ENCODE measurements at regions not wholly inside any gene's neighbourhood (a gene's known extent, or its start where the extent isn't known, plus 50 kb on each side); places are given as distances from the start of the nearest gene placed in this dataset.

DNA sequence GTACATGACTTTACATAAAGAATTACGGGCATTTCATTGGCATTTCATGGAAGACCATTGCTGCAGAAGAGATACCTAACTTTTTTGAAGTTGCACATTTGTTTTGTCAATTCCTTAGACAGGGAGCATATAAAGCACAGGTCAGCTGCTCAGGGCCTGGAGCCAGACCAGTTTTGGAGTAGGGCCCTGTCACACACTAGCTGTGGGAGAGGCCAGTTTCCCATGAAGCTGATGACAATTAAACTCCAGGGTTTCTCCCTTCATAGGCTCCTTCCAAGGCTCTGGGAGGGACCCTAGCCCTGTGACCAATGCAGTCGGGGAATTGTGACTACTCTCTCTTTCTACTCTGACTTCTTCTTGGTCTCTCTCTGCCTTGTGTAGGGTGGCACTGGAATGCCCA, 107.3 kb upstream of the SELENOK start:
- Histone ChIP-seq H3K27me3 (ENCODE audit: control insufficient read depth, insufficient read depth, low read length) (no peaks in the 10 kb centered on the region), H3K36me3 (ENCODE audit: control insufficient read depth, insufficient read depth, low read length) (no peaks in the 10 kb centered on the region), H3K27ac (ENCODE audit: insufficient read depth, low read length, poor library complexity, severe bottlenecking) (no peak overlapping the region), H3K4me3 (ENCODE audit: low read depth, low read length) (no peak overlapping the region), H3K4me1 (ENCODE audit: control insufficient read depth, insufficient read depth, low read length, poor library complexity, severe bottlenecking) (no peaks in the 10 kb centered on the region), H3K9me3 (ENCODE audit: control insufficient read depth in 2 of 2, low read length in 2 of 2) (no peaks in the 10 kb centered on the region)
- Mint-ChIP-seq H3K27ac (no peak overlapping the region), H3K4me3 (no peak overlapping the region), H3K4me1 (peaks cover 0 to 2% (median 0%) of the 10 kb centered on the region in 4 donors), H3K27me3 (peaks cover 12% of the 10 kb centered on the region), H3K36me3 (no peaks in the 10 kb centered on the region), H3K9me3 (no peaks in the 10 kb centered on the region)
- DNase-seq (no peak), ATAC-seq (ENCODE audit: low read depth in 2 of 2) (no peak)

DNA sequence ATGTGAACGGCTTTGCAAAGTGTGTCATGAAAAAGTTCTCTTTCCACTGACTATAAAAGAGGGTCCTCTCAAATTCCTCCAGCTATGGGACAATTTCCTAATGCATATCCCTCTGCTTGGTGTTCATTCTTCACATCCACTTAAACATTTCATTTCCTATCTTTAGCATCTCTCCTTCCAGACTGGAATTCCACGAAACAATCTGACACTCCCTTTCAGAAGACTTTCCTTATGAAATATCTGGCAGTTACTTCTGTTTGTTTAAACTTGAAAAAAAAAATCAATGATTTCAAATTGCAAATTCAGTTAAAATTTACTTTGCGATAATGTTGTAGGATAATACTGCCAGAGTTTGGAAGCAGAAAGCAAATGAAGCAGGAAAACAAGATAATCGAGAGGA, 105.8 kb upstream of the SELENOK start:
- Mint-ChIP-seq H3K36me3 (no peaks in the 10 kb centered on the region), H3K4me1 (peaks cover 0 to under 1% (median 0%) of the 10 kb centered on the region in 4 donors), H3K27ac (no peak overlapping the region), H3K4me3 (no peak overlapping the region), H3K9me3 (peaks cover 0 to 2% (median 0%) of the 10 kb centered on the region in 7 donors), H3K27me3 (peaks cover 12% of the 10 kb centered on the region)
- no peak for ATAC-seq (ENCODE audit: low read depth in 2 of 2)
- no peak for DNase-seq
- Histone ChIP-seq H3K4me1 (ENCODE audit: control insufficient read depth, insufficient read depth, low read length, poor library complexity, severe bottlenecking) (no peaks in the 10 kb centered on the region), H3K27me3 (ENCODE audit: control insufficient read depth, insufficient read depth, low read length) (no peaks in the 10 kb centered on the region), H3K36me3 (ENCODE audit: control insufficient read depth, insufficient read depth, low read length) (no peaks in the 10 kb centered on the region), H3K9me3 (ENCODE audit: control insufficient read depth in 2 of 2, low read length in 2 of 2) (no peaks in the 10 kb centered on the region), H3K27ac (ENCODE audit: insufficient read depth, low read length, poor library complexity, severe bottlenecking) (no peak overlapping the region), H3K4me3 (ENCODE audit: low read depth, low read length) (no peak overlapping the region)

DNA sequence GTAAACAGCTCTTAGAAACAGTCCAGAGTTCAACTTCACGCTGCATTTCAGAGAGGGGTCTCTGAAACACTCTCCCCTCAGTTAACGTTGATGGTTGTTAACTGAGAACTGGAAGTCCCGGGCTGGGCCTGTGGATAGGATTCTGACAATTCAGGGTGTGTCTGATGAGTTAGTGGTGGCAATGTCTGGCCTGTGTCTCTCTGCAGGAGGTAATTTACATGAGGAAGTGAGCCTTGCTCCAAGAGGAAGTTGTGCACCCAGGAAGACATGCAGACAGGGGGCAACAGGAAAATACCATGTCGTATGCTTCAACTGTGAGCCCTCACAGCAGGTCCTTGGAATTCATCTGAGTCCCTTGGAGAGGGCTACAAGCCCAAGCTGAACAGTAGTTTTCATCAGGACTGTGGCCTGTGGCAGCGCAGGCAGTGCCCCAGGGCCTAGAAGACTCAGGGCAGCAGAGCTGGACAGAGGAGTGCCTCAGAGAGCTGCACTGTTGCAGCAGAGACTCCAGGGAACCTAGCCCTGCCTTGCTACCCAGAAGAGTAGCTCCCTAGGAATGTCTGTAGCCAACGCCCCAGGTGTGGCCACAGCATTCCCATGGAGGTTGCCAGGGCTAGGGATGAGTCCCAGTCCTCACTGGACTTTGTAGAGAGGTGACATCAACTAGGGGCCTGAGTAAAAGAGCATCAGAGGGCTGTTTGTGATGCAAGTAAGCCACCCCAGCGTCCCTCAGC, 104.6 kb upstream of the SELENOK start:
- Mint-ChIP-seq H3K9me3 (peaks cover 0 to 3% (median 0%) of the 10 kb centered on the region in 7 donors), H3K27ac (no peak overlapping the region), H3K36me3 (no peaks in the 10 kb centered on the region), H3K27me3 (peaks cover 12% of the 10 kb centered on the region), H3K4me1 (no peaks in the 10 kb centered on the region), H3K4me3 (no peak overlapping the region)
- H3K9me3 ChIP-seq (ENCODE audit: control insufficient read depth in 2 of 2, low read length in 2 of 2): no peaks in the 10 kb centered on the region
- H3K4me1 ChIP-seq (ENCODE audit: control insufficient read depth, insufficient read depth, low read length, poor library complexity, severe bottlenecking): no peaks in the 10 kb centered on the region
- DNase-seq (no peak), ATAC-seq (ENCODE audit: low read depth in 2 of 2) (no peak)
- H3K4me3 ChIP-seq (ENCODE audit: low read depth, low read length): no peak overlapping the region
- H3K36me3 ChIP-seq (ENCODE audit: control insufficient read depth, insufficient read depth, low read length): no peaks in the 10 kb centered on the region
- H3K27ac ChIP-seq (ENCODE audit: insufficient read depth, low read length, poor library complexity, severe bottlenecking): no peak overlapping the region
- H3K27me3 ChIP-seq (ENCODE audit: control insufficient read depth, insufficient read depth, low read length): no peaks in the 10 kb centered on the region

DNA sequence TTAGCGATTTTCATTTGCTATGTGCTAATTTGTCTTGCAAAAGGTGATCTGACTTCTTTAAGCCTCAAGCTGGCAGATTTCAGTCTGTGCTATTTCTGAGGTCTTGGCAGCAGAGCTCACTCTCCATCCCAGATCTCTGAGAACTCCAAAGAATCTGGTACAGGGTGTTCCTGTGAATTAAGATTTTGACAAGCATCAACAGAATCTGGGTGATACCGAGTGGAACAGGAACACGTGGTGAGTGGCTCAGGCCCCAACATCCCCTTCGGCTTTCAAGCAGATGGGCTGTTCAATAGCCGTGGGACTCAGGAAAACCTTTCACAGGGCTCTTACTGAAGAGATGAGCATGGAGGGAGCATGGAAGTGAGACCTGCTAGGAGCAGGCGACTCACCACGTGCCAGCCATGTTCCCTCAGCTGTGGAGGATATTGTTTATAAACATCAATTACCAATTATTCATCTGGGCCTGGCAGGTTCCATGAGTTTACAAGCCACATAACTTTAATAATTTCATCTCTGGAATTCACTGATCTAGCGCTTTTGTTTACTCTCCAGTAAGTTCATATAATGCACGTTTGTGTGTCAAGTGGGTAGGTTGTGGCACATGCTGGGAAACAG, 103.4 kb upstream of the SELENOK start:
- no peaks in the 10 kb centered on the region for H3K9me3 ChIP-seq (ENCODE audit: control insufficient read depth in 2 of 2, low read length in 2 of 2)
- H3K4me3 ChIP-seq (ENCODE audit: low read depth, low read length): no peak overlapping the region
- H3K36me3 ChIP-seq (ENCODE audit: control insufficient read depth, insufficient read depth, low read length): no peaks in the 10 kb centered on the region
- Mint-ChIP-seq H3K9me3 (peaks cover 0 to 4% (median 0%) of the 10 kb centered on the region in 7 donors), H3K4me3 (no peak overlapping the region), H3K4me1 (no peaks in the 10 kb centered on the region), H3K27me3 (peaks cover 12% of the 10 kb centered on the region), H3K36me3 (no peaks in the 10 kb centered on the region), H3K27ac (no peak overlapping the region)
- no peaks in the 10 kb centered on the region for H3K4me1 ChIP-seq (ENCODE audit: control insufficient read depth, insufficient read depth, low read length, poor library complexity, severe bottlenecking)
- H3K27ac ChIP-seq (ENCODE audit: insufficient read depth, low read length, poor library complexity, severe bottlenecking): no peak overlapping the region
- H3K27me3 ChIP-seq (ENCODE audit: control insufficient read depth, insufficient read depth, low read length): no peaks in the 10 kb centered on the region
- no peak for DNase-seq
- no peak for ATAC-seq (ENCODE audit: low read depth in 2 of 2)

DNA sequence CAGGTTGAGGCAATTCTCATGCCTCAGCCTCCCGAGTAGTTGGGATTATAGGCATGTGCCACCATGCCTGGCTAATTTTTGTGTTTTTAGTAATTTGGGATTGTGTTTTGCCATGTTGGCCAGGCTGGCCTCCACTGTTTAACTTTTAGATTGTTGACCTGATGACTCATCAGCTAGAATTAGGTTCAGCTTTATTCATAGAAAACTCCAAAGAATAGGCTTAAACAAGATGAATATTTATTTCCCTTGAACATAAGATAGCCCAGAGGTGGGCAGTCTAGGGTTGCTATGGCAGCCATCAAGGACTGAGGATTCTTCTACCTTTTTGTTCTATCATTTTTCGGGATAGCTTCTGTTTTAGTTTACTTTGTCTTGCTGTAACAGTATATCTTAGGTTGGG, 99.6 kb upstream of the SELENOK start:
- H3K4me3 Mint-ChIP-seq: no peak overlapping the region
- no peaks in the 10 kb centered on the region for H3K36me3 ChIP-seq (ENCODE audit: control insufficient read depth, insufficient read depth, low read length)
- DNase-seq (no peak), ATAC-seq (ENCODE audit: low read depth in 2 of 2) (no peak)
- H3K4me1 ChIP-seq (ENCODE audit: control insufficient read depth, insufficient read depth, low read length, poor library complexity, severe bottlenecking): no peaks in the 10 kb centered on the region
- H3K27me3 Mint-ChIP-seq: peaks cover 4% of the 10 kb centered on the region
- no peaks in the 10 kb centered on the region for H3K27me3 ChIP-seq (ENCODE audit: control insufficient read depth, insufficient read depth, low read length)
- no peak overlapping the region for H3K27ac Mint-ChIP-seq
- no peak overlapping the region for H3K27ac ChIP-seq (ENCODE audit: insufficient read depth, low read length, poor library complexity, severe bottlenecking)
- H3K4me3 ChIP-seq (ENCODE audit: low read depth, low read length): no peak overlapping the region
- no peaks in the 10 kb centered on the region for H3K4me1 Mint-ChIP-seq
- H3K36me3 Mint-ChIP-seq: no peaks in the 10 kb centered on the region
- no peaks in the 10 kb centered on the region for H3K9me3 ChIP-seq (ENCODE audit: control insufficient read depth in 2 of 2, low read length in 2 of 2)
- H3K9me3 Mint-ChIP-seq: peaks cover 0 to 5% (median 0%) of the 10 kb centered on the region in 7 donors

DNA sequence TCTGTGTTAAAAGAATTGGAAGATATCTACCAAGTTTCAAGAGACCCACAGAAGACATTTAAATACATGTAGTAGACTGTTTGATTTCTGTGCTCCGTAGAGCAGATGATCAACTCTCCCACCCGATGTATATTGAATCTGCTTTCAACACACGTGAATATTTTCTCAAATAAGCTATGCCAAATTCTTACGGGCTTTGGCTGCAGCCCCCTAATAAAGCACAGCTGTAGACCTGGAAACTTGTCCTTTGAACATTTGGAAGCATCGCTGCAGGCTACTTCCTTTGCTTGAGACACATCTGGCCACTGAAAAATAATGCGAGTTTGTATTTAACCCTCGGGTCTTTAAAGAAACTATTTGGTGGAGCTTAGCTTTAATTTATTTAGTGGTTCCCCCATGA, 98.3 kb upstream of the SELENOK start:
- Histone ChIP-seq H3K4me3 (ENCODE audit: low read depth, low read length) (no peak overlapping the region), H3K36me3 (ENCODE audit: control insufficient read depth, insufficient read depth, low read length) (no peaks in the 10 kb centered on the region), H3K9me3 (ENCODE audit: control insufficient read depth in 2 of 2, low read length in 2 of 2) (no peaks in the 10 kb centered on the region), H3K4me1 (ENCODE audit: control insufficient read depth, insufficient read depth, low read length, poor library complexity, severe bottlenecking) (no peaks in the 10 kb centered on the region), H3K27ac (ENCODE audit: insufficient read depth, low read length, poor library complexity, severe bottlenecking) (no peak overlapping the region), H3K27me3 (ENCODE audit: control insufficient read depth, insufficient read depth, low read length) (no peaks in the 10 kb centered on the region)
- Mint-ChIP-seq H3K9me3 (peaks cover 0 to 5% (median 0%) of the 10 kb centered on the region in 7 donors), H3K4me1 (no peaks in the 10 kb centered on the region), H3K4me3 (no peak overlapping the region), H3K36me3 (no peaks in the 10 kb centered on the region), H3K27me3 (no peaks in the 10 kb centered on the region), H3K27ac (no peak overlapping the region)
- ATAC-seq (ENCODE audit: low read depth in 2 of 2) (no peak), DNase-seq (no peak)

DNA sequence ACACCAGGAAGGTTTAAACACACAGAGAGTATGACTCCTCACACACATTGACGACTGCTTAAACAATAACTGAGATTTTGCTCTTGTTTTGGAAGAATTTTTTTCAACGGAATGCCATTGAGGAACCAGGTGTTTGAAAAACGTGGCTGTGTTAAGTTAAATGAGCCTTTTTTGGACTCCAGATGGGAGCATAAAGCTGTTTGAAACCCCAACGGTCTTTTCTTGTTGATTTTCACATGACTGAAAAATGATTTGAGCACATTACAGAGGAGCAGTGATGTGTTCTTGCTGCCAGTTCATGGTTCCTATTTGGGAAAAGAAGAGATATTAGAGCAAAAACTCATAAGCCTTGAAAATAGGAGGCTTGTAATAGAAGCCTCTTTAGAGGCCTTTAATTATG, 97.8 kb upstream of the SELENOK start:
- Histone ChIP-seq H3K27me3 (ENCODE audit: control insufficient read depth, insufficient read depth, low read length) (no peaks in the 10 kb centered on the region), H3K36me3 (ENCODE audit: control insufficient read depth, insufficient read depth, low read length) (no peaks in the 10 kb centered on the region), H3K9me3 (ENCODE audit: control insufficient read depth in 2 of 2, low read length in 2 of 2) (no peaks in the 10 kb centered on the region), H3K4me1 (ENCODE audit: control insufficient read depth, insufficient read depth, low read length, poor library complexity, severe bottlenecking) (no peaks in the 10 kb centered on the region), H3K27ac (ENCODE audit: insufficient read depth, low read length, poor library complexity, severe bottlenecking) (no peak overlapping the region), H3K4me3 (ENCODE audit: low read depth, low read length) (no peak overlapping the region)
- no peak for ATAC-seq (ENCODE audit: low read depth in 2 of 2)
- Mint-ChIP-seq H3K27ac (no peak overlapping the region), H3K36me3 (no peaks in the 10 kb centered on the region), H3K4me3 (no peak overlapping the region), H3K9me3 (peaks cover 0 to 5% (median 2%) of the 10 kb centered on the region in 7 donors), H3K27me3 (no peaks in the 10 kb centered on the region), H3K4me1 (no peaks in the 10 kb centered on the region)
- DNase-seq: no peak

DNA sequence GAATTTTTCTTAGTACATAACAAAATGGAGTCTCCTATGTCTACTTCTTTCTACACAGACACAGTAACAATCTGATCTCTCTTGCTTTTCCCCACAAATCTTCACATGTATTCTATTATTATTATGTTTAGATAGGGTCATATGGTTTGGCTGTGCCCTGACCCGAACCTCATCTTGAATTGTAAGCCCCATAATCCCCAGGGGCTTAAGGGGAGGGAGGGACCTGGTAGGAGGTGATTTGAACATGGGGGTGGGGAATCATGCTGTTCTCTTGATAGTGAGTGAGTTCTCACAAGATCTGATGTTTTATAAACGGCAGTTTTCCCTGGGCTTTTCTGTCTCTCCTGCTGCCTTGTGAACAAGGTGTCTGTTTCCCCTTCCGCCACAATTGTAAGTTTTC, 86.7 kb upstream of the SELENOK start:
- no peak overlapping the region for H3K27ac Mint-ChIP-seq
- H3K4me1 Mint-ChIP-seq: peaks cover 0 to 6% (median 0%) of the 10 kb centered on the region in 4 donors
- Histone ChIP-seq H3K4me1 (ENCODE audit: control insufficient read depth, insufficient read depth, low read length, poor library complexity, severe bottlenecking) (no peaks in the 10 kb centered on the region), H3K27me3 (ENCODE audit: control insufficient read depth, insufficient read depth, low read length) (no peaks in the 10 kb centered on the region), H3K27ac (ENCODE audit: insufficient read depth, low read length, poor library complexity, severe bottlenecking) (no peak overlapping the region), H3K9me3 (ENCODE audit: control insufficient read depth in 2 of 2, low read length in 2 of 2) (peaks cover 9 to 11% of the 10 kb centered on the region in 2 experiments), H3K4me3 (ENCODE audit: low read depth, low read length) (no peak overlapping the region), H3K36me3 (ENCODE audit: control insufficient read depth, insufficient read depth, low read length) (no peaks in the 10 kb centered on the region)
- H3K36me3 Mint-ChIP-seq: no peaks in the 10 kb centered on the region
- DNase-seq (no peak), ATAC-seq (ENCODE audit: low read depth in 2 of 2) (no peak)
- H3K9me3 Mint-ChIP-seq: peaks cover 4 to 39% (median 14%) of the 10 kb centered on the region in 7 donors
- no peak overlapping the region for H3K4me3 Mint-ChIP-seq
- H3K27me3 Mint-ChIP-seq: peaks cover 14% of the 10 kb centered on the region
